GM23338 (cell line): ENCODE measurements at regions not wholly inside any gene's neighbourhood (a gene's known extent, or its start where the extent isn't known, plus 50 kb on each side); places are given as distances from the start of the nearest gene placed in this dataset.

ENCODE experiments used
- CREB1 ChIP-seq: fragments of 250-450 bp; sonication (Bioruptor Pico); IDR thresholded peaks from 2 replicates; pipeline ENCODE4 v1.5.0; 2020; ENCODE audit warnings: low read depth, mild to moderate bottlenecking, moderate library complexity
- CTCF ChIP-seq, 2 experiments: fragments of 200-600 bp in 1 of 2; sonication (generic) in 1 of 2; conservative IDR thresholded peaks; 2 replicates each; pipeline versions ENCODE4 v1.5.1 to v1.6.1; 2016 to 2017; ENCODE audit warnings: antibody characterized with exemption in 2 of 2, low read depth in 2 of 2, mild to moderate bottlenecking in 2 of 2, moderate library complexity in 1 of 2
- ETS1 ChIP-seq: IDR thresholded peaks from 2 replicates; pipeline ENCODE4 v1.6.1; 2016; ENCODE audit warnings: antibody characterized with exemption
- EZH2 ChIP-seq: fragments of 200-600 bp; sonication (generic); IDR thresholded peaks from one replicate; pipeline ENCODE4 v1.8.0; 2017; ENCODE audit warnings: antibody characterized with exemption, mild to moderate bottlenecking, low read depth; ENCODE audit not compliant: unreplicated experiment
- EZH2phosphoT487 ChIP-seq: fragments of 200-600 bp; sonication (generic); IDR thresholded peaks from one replicate; pipeline ENCODE4 v1.8.1; 2018; ENCODE audit warnings: antibody characterized with exemption; ENCODE audit not compliant: unreplicated experiment
- JUNB ChIP-seq: IDR thresholded peaks from one replicate; pipeline ENCODE4 v1.6.1; 2016; ENCODE audit warnings: antibody characterized with exemption; ENCODE audit not compliant: unreplicated experiment
- NANOG ChIP-seq: IDR thresholded peaks from 2 replicates; pipeline ENCODE4 v1.6.1; 2016; ENCODE audit warnings: antibody characterized with exemption, borderline replicate concordance
- POLR2AphosphoS5 ChIP-seq: IDR thresholded peaks from 2 replicates; pipeline ENCODE4 v1.6.1; 2016; ENCODE audit warnings: antibody characterized with exemption, low read depth
- REST ChIP-seq: IDR thresholded peaks from one replicate; pipeline ENCODE4 v1.6.1; 2018; ENCODE audit warnings: antibody characterized with exemption; ENCODE audit not compliant: unreplicated experiment
- STAT1 ChIP-seq: IDR thresholded peaks from one replicate; pipeline ENCODE4 v1.6.1; 2016; ENCODE audit warnings: antibody characterized with exemption; ENCODE audit not compliant: unreplicated experiment
- ZNF114 ChIP-seq: fragments of 250-450 bp; sonication (Bioruptor Pico); IDR thresholded peaks from 2 replicates; pipeline ENCODE4 v1.5.0; 2020; ENCODE audit warnings: mild to moderate bottlenecking, moderate library complexity
- ZNF331 ChIP-seq: fragments of 250-450 bp; sonication (Bioruptor Pico); IDR thresholded peaks from 2 replicates; pipeline ENCODE4 v1.5.0; 2020; ENCODE audit warnings: low read depth, mild to moderate bottlenecking, moderate library complexity
- ZNF462 ChIP-seq: fragments of 250-450 bp; sonication (Bioruptor Pico); IDR thresholded peaks from 2 replicates; pipeline ENCODE4 v1.5.0; 2020; ENCODE audit warnings: mild to moderate bottlenecking, moderate library complexity

GRCh38 chrX:87376896-87377295, 140.7 kb upstream of the KLHL4 start:
- no peak for TF ChIP-seq CTCF (conservative IDR thresholded peaks at IDR 0.05; ENCODE audit: low read depth in 2 of 2)
- TF ChIP-seq EZH2 = no peak
- no peak for TF ChIP-seq POLR2AphosphoS5
- TF ChIP-seq REST = no peak
- TF ChIP-seq EZH2phosphoT487 = no peak
- no peak for TF ChIP-seq ZNF331 (CRISPR knock-in tag)
- TF ChIP-seq JUNB = no peak
- TF ChIP-seq CREB1 (CRISPR knock-in tag) = no peak
- TF ChIP-seq STAT1 = no peak
- no peak for TF ChIP-seq ETS1
- TF ChIP-seq ZNF114 = no peak
- no peak for TF ChIP-seq NANOG
- TF ChIP-seq ZNF462 = no peak
